Neutrophil (primary cell): ENCODE measurements at regions not wholly inside any gene's neighbourhood (a gene's known extent, or its start where the extent isn't known, plus 50 kb on each side); places are given as distances from the start of the nearest gene placed in this dataset.

Experiments used
- H3K27ac ChIP-seq: fragments of 200-600 bp; sonication (generic); 2 replicates; pipeline ENCODE4 v1.5.1; 2016; ENCODE audit warnings: mild to moderate bottlenecking, moderate library complexity
- H3K27me3 ChIP-seq: fragments of 200-600 bp; sonication (generic); 2 replicates; pipeline ENCODE4 v1.6.0; 2016; ENCODE audit warnings: mild to moderate bottlenecking
- H3K36me3 ChIP-seq: fragments of 200-600 bp; sonication (generic); 2 replicates; pipeline ENCODE4 v1.5.1; 2017
- H3K4me1 ChIP-seq, 2 experiments: fragments of 200-600 bp in 1 of 2; sonication (generic) in 1 of 2; 1 replicate in 1 of 2; 2 replicates in 1 of 2; pipeline versions ENCODE4 v1.5.1 to v1.6.1; 2013 to 2016; ENCODE audit warnings: low read depth in 1 of 2, low read length in 1 of 2, mild to moderate bottlenecking in 1 of 2, moderate library complexity in 1 of 2; ENCODE audit not compliant: control insufficient read depth in 1 of 2, insufficient read depth in 1 of 2
- H3K4me3 ChIP-seq, 2 experiments: fragments of 200-600 bp in 1 of 2; sonication (generic) in 1 of 2; 1 replicate in 1 of 2; 2 replicates in 1 of 2; pipeline ENCODE4 v1.5.1; 2013 to 2016; ENCODE audit warnings: low read depth in 1 of 2, low read length in 1 of 2, mild to moderate bottlenecking in 1 of 2, moderate library complexity in 1 of 2
- H3K9me3 ChIP-seq: fragments of 200-600 bp; sonication (generic); 2 replicates; pipeline ENCODE4 v1.5.1; 2016
- CTCF ChIP-seq: fragments of 200-600 bp; sonication (generic); IDR thresholded peaks from 2 replicates; pipeline ENCODE4 v1.5.1; 2016; ENCODE audit warnings: antibody characterized with exemption

DNA sequence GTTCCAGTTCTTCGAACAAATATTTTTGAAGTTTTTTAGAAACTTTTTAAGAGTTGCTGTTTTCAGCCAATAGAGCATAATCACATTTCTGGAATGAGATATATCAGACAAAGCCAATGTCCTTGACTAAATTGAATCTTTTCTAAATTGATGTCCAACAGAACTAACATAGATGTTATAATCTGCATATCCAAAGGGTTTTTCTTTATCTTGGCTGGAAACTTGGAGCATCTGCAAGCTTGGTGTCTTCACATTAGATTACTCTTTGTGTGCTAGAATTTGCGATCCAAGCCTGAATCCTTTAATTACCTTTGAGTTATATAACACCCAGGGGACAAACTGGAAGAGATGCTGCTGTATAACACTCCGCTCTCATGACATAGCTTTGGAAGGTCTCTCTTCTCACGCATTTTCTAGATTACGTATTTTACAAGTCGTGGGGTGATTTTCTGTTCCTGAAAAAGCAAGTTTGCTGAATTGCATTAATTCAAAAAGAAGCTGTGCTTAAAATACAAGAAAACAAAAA, 64.4 kb upstream of the FUCA2 start:
- no peaks in the 10 kb centered on the region for H3K27me3 ChIP-seq

DNA sequence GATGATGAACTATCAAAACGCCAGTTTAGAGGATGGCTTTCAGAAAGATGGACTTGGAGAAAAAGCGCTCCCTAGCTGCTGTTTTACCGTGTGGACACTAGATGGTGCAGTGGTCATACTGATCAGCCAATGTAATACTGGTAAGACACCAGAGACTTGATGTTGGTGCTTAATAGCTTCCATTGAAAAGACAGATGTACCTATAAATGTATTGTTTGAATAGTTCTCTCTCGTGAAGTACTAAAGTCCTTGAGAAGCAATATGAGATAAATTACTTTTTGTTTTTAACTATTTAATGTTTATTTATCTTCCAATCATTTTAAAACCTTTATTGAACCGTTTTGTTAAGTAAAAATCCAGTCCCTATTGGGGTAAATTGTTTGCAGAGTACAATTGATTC, 63.9 kb upstream of the FUCA2 start:
- H3K4me3 ChIP-seq, result no peak overlapping the region
- TF ChIP-seq CTCF, result peak; percentile 89
- no peaks in the 10 kb centered on the region for H3K36me3 ChIP-seq
- H3K9me3 ChIP-seq, result no peaks in the 10 kb centered on the region
- H3K27ac ChIP-seq, result no peak overlapping the region
- no peaks in the 10 kb centered on the region for H3K4me1 ChIP-seq
- H3K27me3 ChIP-seq, result no peaks in the 10 kb centered on the region

More for the DNA sequence above, 64.4 kb upstream of the FUCA2 start:
- no peaks in the 10 kb centered on the region for H3K36me3 ChIP-seq
- no peak for TF ChIP-seq CTCF
- no peaks in the 10 kb centered on the region for H3K4me1 ChIP-seq
- no peak overlapping the region for H3K4me3 ChIP-seq
- H3K9me3 ChIP-seq, result no peaks in the 10 kb centered on the region
- no peak overlapping the region for H3K27ac ChIP-seq

- Histone ChIP-seq H3K4me1 (no peaks in the 10 kb centered on the region), H3K9me3 (no peaks in the 10 kb centered on the region), H3K27ac (no peak overlapping the region), H3K27me3 (no peaks in the 10 kb centered on the region), H3K4me3 (no peak overlapping the region), H3K36me3 (no peaks in the 10 kb centered on the region)
- no peak for TF ChIP-seq CTCF
Observed at GRCh38 chr6:143570147-143570853, 58.8 kb upstream of the FUCA2 start.

GRCh38 chr6:143569040-143569439, 57.5 kb upstream of the FUCA2 start:
- no peak for TF ChIP-seq CTCF
- H3K4me1 ChIP-seq, result no peaks in the 10 kb centered on the region
- no peak overlapping the region for H3K27ac ChIP-seq
- no peaks in the 10 kb centered on the region for H3K36me3 ChIP-seq
- no peaks in the 10 kb centered on the region for H3K9me3 ChIP-seq
- H3K27me3 ChIP-seq, result no peaks in the 10 kb centered on the region
- H3K4me3 ChIP-seq, result no peak overlapping the region

GRCh38 chr6:143564484-143565017, 53.0 kb upstream of the FUCA2 start:
- Histone ChIP-seq H3K27ac (no peak overlapping the region), H3K4me3 (no peak overlapping the region), H3K9me3 (no peaks in the 10 kb centered on the region), H3K4me1 (no peaks in the 10 kb centered on the region), H3K27me3 (no peaks in the 10 kb centered on the region), H3K36me3 (no peaks in the 10 kb centered on the region)
- no peak for TF ChIP-seq CTCF
